ENCODE measurements at regions not wholly inside any gene's neighbourhood (a gene's known extent, or its start where the extent isn't known, plus 50 kb on each side); places are given as distances from the start of the nearest gene placed in this dataset.

DNA sequence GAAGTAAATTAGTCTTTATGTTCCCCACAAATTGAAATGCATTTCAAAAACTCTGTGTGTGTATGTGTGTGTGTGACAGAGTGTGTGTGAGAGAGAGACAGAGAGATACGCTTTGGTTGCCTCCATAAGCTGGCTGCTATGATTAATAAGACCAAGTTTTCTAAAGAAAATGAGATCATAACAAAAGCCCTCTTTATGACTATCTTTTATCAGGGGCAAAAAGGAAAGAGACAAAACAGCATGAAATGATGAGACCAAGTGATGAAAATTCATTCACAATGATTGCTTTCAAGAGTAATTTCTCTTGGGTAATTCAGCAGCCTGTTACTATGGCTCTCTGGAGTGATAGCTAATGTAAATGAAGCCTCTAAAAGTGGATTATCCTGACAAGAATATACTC is 277.6 kb upstream of the PLEKHG7 start:
- Mint-ChIP-seq H3K4me1 (ENCODE audit: low read depth) (peaks cover 18% of the 10 kb centered on the region), H3K4me3 (no peak overlapping the region), H3K27me3 (ENCODE audit: insufficient read depth) (no peaks in the 10 kb centered on the region; the same call in 1 of the 2 replicates), H3K36me3 (ENCODE audit: low read depth) (no peaks in the 10 kb centered on the region), H3K27ac (no peak overlapping the region), H3K9me3 (no peaks in the 10 kb centered on the region)
- no peak for DNase-seq
- TF ChIP-seq, protein P1, sequence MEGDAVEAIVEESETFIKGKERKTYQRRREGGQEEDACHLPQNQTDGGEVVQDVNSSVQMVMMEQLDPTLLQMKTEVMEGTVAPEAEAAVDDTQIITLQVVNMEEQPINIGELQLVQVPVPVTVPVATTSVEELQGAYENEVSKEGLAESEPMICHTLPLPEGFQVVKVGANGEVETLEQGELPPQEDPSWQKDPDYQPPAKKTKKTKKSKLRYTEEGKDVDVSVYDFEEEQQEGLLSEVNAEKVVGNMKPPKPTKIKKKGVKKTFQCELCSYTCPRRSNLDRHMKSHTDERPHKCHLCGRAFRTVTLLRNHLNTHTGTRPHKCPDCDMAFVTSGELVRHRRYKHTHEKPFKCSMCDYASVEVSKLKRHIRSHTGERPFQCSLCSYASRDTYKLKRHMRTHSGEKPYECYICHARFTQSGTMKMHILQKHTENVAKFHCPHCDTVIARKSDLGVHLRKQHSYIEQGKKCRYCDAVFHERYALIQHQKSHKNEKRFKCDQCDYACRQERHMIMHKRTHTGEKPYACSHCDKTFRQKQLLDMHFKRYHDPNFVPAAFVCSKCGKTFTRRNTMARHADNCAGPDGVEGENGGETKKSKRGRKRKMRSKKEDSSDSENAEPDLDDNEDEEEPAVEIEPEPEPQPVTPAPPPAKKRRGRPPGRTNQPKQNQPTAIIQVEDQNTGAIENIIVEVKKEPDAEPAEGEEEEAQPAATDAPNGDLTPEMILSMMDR (IDR thresholded peaks at IDR 0.05) = no peak

DNA sequence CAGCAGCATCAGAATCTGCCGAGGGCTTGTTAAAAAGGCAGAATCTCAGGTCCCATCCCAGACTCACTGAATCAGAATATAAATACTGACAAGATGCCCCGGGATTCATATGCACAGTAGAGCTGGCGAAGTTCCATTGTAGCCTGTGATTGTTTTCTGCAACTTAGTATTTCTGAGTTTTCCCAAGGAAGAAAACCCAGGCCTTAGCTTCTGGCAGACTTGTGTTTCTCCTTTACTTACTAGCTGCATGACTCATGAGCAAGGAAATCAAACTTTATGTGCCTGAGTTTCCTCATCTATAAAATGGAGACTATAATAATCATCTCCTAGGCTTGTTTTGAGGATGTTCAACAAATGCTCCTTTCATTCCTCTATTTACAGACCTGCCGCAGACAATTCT is 278.5 kb upstream of the PLEKHG7 start:
- H3K4me1 Mint-ChIP-seq (ENCODE audit: low read depth) = peaks cover 18% of the 10 kb centered on the region
- H3K36me3 Mint-ChIP-seq (ENCODE audit: low read depth) = no peaks in the 10 kb centered on the region
- no peaks in the 10 kb centered on the region for H3K9me3 Mint-ChIP-seq
- peak overlapping the region; percentile 28; the same call in 1 of the 2 replicates for H3K27ac Mint-ChIP-seq
- TF ChIP-seq, protein P1 (IDR thresholded peaks at IDR 0.05) = no peak
- H3K4me3 Mint-ChIP-seq = no peak overlapping the region
- peak; percentile 48 for DNase-seq
- no peaks in the 10 kb centered on the region; the same call in 1 of the 2 replicates for H3K27me3 Mint-ChIP-seq (ENCODE audit: insufficient read depth)

DNA sequence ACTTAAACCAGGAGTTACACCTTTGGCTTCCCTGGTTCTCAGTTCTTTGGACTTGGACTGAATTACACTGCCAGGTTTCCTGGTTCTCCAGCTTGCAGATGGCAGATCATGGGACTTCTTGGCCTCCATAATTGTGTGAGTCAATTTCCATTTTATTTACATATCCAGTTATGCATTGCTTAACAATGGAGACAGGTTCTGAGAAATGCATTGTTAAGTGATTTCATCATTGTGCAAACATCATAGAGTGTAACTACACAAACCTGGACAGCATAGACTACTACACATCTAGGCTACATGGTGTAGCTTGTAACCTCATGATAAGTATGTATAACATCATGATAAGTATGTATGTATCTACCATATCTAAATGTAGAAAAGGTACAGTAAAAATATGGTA is 276.1 kb upstream of the BTG1 start:
- Mint-ChIP-seq H3K4me1 (ENCODE audit: low read depth) (peaks cover 18% of the 10 kb centered on the region), H3K36me3 (ENCODE audit: low read depth) (no peaks in the 10 kb centered on the region), H3K27me3 (ENCODE audit: insufficient read depth) (no peaks in the 10 kb centered on the region), H3K27ac (no peak overlapping the region), H3K9me3 (no peaks in the 10 kb centered on the region), H3K4me3 (no peak overlapping the region)
- TF ChIP-seq, protein P1 (IDR thresholded peaks at IDR 0.05) = no peak
- DNase-seq = peak; percentile 2

DNA sequence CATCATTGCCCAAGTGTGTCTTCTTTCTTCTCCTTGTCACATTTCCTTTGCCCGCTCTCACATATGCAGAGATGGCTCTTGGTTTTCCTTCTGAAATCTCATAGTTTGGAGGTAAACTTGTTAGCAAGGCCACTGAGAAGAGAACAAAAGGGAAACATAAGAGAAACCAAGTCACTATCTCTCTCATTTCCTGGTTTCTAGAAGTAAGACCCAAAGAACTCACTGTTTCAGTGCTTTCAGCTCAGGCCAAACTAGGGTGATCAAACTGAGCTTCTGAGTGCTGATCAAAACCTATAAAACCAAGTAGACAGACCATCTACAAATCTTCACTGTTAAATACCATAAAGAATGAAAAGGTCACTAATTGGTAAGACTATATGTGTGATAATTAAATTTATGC is 275.4 kb upstream of the BTG1 start:
- Mint-ChIP-seq H3K27ac (no peak overlapping the region), H3K4me3 (no peak overlapping the region), H3K36me3 (ENCODE audit: low read depth) (no peaks in the 10 kb centered on the region), H3K27me3 (ENCODE audit: insufficient read depth) (no peaks in the 10 kb centered on the region), H3K4me1 (ENCODE audit: low read depth) (peaks cover 18% of the 10 kb centered on the region), H3K9me3 (no peaks in the 10 kb centered on the region)
- TF ChIP-seq, protein P1 (IDR thresholded peaks at IDR 0.05) = no peak
- DNase-seq = no peak

DNA sequence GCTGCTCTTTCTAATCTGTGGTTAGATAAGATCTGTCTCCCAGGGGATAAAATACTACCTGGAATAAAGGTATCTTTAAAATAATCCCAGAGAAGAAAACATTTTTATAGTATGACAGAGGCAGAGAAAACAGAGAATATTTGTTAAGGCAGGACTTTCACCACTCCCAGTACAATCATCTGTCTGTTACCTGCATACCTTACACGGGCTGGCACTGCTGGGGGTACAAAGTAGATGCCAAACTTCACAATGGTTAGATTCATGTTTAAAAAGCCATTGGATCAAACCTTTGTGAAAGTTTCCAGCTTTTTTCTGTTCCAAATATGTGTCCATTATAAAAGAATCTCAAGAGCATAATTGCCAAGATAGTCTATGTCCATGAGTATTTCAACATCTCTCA is 273.6 kb upstream of the BTG1 start:
- TF ChIP-seq, protein P1 (IDR thresholded peaks at IDR 0.05) = no peak
- Mint-ChIP-seq H3K27ac (no peak overlapping the region), H3K4me1 (ENCODE audit: low read depth) (peaks cover 15% of the 10 kb centered on the region), H3K27me3 (ENCODE audit: insufficient read depth) (no peaks in the 10 kb centered on the region; the same call in 1 of the 2 replicates), H3K36me3 (ENCODE audit: low read depth) (no peaks in the 10 kb centered on the region), H3K9me3 (no peaks in the 10 kb centered on the region), H3K4me3 (no peak overlapping the region)
- DNase-seq = no peak

DNA sequence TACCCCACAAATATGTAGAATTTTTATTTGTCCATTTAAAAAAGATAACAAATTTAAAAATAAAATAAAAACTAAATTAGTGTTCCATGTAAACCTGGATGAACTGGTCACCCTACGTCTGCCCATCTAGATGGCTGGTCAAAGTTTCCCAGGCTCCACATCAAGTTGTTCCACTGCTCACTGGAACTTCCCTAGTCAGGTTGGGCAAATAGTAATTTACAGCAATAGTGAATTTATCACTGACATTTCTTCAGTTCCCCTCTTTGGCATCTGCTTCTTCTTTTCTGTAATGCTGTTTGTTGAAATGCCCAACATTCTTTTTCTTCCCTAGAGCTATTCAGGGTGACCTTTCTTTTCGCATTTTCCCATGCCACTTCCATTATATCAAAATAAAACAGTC is 272.7 kb upstream of the BTG1 start:
- no peak for DNase-seq
- no peaks in the 10 kb centered on the region; the same call in 1 of the 2 replicates for H3K27me3 Mint-ChIP-seq (ENCODE audit: insufficient read depth)
- no peaks in the 10 kb centered on the region for H3K36me3 Mint-ChIP-seq (ENCODE audit: low read depth)
- peaks cover 7% of the 10 kb centered on the region for H3K4me1 Mint-ChIP-seq (ENCODE audit: low read depth)
- H3K4me3 Mint-ChIP-seq = no peak overlapping the region
- TF ChIP-seq, protein P1 (IDR thresholded peaks at IDR 0.05) = no peak
- H3K27ac Mint-ChIP-seq = no peak overlapping the region
- H3K9me3 Mint-ChIP-seq = no peaks in the 10 kb centered on the region

Data from HFFc6 (cell line).